ENCODE measurements at regions not wholly inside any gene's neighbourhood (a gene's known extent, or its start where the extent isn't known, plus 50 kb on each side); places are given as distances from the start of the nearest gene placed in this dataset.

DNA sequence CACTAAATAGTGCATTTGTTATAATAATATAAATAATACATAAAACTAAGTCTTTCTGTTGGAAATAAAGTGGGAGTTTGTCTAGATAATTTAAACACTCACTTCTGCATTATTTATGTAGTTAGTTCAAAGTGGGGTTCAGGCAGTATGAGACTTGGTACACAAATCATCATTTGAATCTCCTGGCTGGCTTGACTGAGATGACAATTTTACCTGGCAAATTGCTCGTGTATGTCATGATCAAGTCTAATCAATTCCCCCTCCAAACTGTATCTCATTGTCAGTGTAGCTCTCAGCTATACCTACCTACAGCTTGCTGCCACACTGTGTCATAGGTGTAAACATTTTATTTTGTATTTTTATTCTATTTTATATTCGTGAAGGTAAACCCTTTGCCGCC is 563.4 kb upstream of the TENM3 start:
- Histone ChIP-seq H3K9ac (ENCODE audit: low read length in 3 of 3) (no peak overlapping the region), H3K9me3 (ENCODE audit: control insufficient read depth in 2 of 3, insufficient read depth in 1 of 3, low read length in 3 of 3) (no peaks in the 10 kb centered on the region), H3K4me3 (ENCODE audit: low read length in 3 of 3) (no peak overlapping the region), H3K27me3 (ENCODE audit: control insufficient read depth, insufficient read depth, low read length) (no peaks in the 10 kb centered on the region), H3K36me3 (ENCODE audit: control insufficient read depth in 2 of 3, insufficient read depth in 3 of 3, low read length in 3 of 3) (no peaks in the 10 kb centered on the region), H3K4me1 (ENCODE audit: control insufficient read depth in 2 of 3, insufficient read depth in 2 of 3, low read depth in 1 of 3, low read length in 3 of 3) (no peaks in the 10 kb centered on the region), H3K27ac (ENCODE audit: low read depth in 2 of 2, low read length in 2 of 2) (no peak overlapping the region)
- DNase-seq (no peak), FAIRE-seq (no peak)
- intact Hi-C loops (cut with DNase I): no loop called here
- TF ChIP-seq CTCF (IDR thresholded peaks at IDR 0.05; ENCODE audit: borderline replicate concordance, extremely low read depth, insufficient read depth): no peak

GRCh38 chr4:181682367-181683047 is 560.7 kb upstream of the TENM3 start:
- FAIRE-seq: no peak

DNA sequence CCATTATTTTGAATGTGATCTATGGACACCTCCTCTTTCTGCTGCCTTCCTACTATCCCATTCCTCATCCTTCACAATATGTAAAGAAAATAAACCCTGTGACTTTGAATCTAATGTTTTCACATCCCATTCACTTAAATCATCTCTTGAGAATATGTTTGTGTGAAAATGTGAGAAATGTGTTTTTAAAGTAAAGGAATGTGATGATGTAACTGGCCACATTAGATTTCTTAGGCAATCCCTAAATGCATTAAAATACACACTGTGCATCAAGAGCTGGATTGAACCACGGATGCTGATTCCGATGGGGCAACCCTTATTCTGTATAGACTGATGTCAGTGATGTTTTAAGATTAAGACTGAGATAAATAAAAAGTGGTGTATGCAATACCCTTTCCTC is 558.9 kb upstream of the TENM3 start:
- intact Hi-C loops (cut with DNase I): no loop called here
- Histone ChIP-seq H3K27me3 (ENCODE audit: control insufficient read depth, insufficient read depth, low read length) (no peaks in the 10 kb centered on the region), H3K36me3 (ENCODE audit: control insufficient read depth in 2 of 3, insufficient read depth in 3 of 3, low read length in 3 of 3) (no peaks in the 10 kb centered on the region), H3K27ac (ENCODE audit: low read depth in 2 of 2, low read length in 2 of 2) (no peak overlapping the region), H3K4me3 (ENCODE audit: low read length in 3 of 3) (no peak overlapping the region), H3K4me1 (ENCODE audit: control insufficient read depth in 2 of 3, insufficient read depth in 2 of 3, low read depth in 1 of 3, low read length in 3 of 3) (no peaks in the 10 kb centered on the region), H3K9ac (ENCODE audit: low read length in 3 of 3) (no peak overlapping the region), H3K9me3 (ENCODE audit: control insufficient read depth in 2 of 3, insufficient read depth in 1 of 3, low read length in 3 of 3) (no peaks in the 10 kb centered on the region)
- TF ChIP-seq CTCF (IDR thresholded peaks at IDR 0.05; ENCODE audit: borderline replicate concordance, extremely low read depth, insufficient read depth): no peak
- no peak for FAIRE-seq
- DNase-seq: no peak

More at GRCh38 chr4:181682367-181683047, 560.7 kb upstream of the TENM3 start:
- H3K27ac ChIP-seq (ENCODE audit: low read depth in 2 of 2, low read length in 2 of 2): no peak overlapping the region
- no peak for TF ChIP-seq CTCF (IDR thresholded peaks at IDR 0.05; ENCODE audit: borderline replicate concordance, extremely low read depth, insufficient read depth)
- no peak overlapping the region for H3K4me3 ChIP-seq (ENCODE audit: low read length in 3 of 3)
- no peak overlapping the region for H3K9ac ChIP-seq (ENCODE audit: low read length in 3 of 3)
- no peaks in the 10 kb centered on the region for H3K4me1 ChIP-seq (ENCODE audit: control insufficient read depth in 2 of 3, insufficient read depth in 2 of 3, low read depth in 1 of 3, low read length in 3 of 3)
- H3K27me3 ChIP-seq (ENCODE audit: control insufficient read depth, insufficient read depth, low read length): no peaks in the 10 kb centered on the region
- intact Hi-C loops (cut with DNase I): no loop called here
- H3K9me3 ChIP-seq (ENCODE audit: control insufficient read depth in 2 of 3, insufficient read depth in 1 of 3, low read length in 3 of 3): no peaks in the 10 kb centered on the region
- no peak for DNase-seq
- H3K36me3 ChIP-seq (ENCODE audit: control insufficient read depth in 2 of 3, insufficient read depth in 3 of 3, low read length in 3 of 3): no peaks in the 10 kb centered on the region

DNA sequence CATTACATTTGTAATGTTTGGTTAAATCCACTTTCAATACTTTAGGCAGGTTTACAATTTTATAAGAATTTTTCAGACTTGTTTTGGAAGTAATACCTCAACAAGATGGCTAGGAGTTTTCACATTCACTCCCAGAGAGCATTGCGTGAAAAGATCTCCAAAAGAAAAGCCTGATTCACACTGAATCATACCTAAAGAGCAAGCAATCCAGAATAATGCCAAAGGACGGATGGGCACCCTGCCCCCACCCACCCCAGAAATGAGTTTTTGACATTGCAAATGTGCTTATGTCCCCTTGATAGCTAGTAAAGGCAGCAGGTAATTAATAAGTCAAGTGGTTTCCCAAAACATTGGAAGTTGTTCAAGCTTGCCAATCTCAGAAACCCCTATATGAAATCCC is 557.7 kb upstream of the TENM3 start:
- no peak for FAIRE-seq
- intact Hi-C loops (cut with DNase I): no loop called here
- no peaks in the 10 kb centered on the region for H3K27me3 ChIP-seq (ENCODE audit: control insufficient read depth, insufficient read depth, low read length)
- TF ChIP-seq CTCF (IDR thresholded peaks at IDR 0.05; ENCODE audit: borderline replicate concordance, extremely low read depth, insufficient read depth): no peak
- H3K4me3 ChIP-seq (ENCODE audit: low read length in 3 of 3): no peak overlapping the region
- no peaks in the 10 kb centered on the region for H3K9me3 ChIP-seq (ENCODE audit: control insufficient read depth in 2 of 3, insufficient read depth in 1 of 3, low read length in 3 of 3)
- H3K9ac ChIP-seq (ENCODE audit: low read length in 3 of 3): no peak overlapping the region
- no peak for DNase-seq
- no peak overlapping the region for H3K27ac ChIP-seq (ENCODE audit: low read depth in 2 of 2, low read length in 2 of 2)
- H3K36me3 ChIP-seq (ENCODE audit: control insufficient read depth in 2 of 3, insufficient read depth in 3 of 3, low read length in 3 of 3): no peaks in the 10 kb centered on the region
- no peaks in the 10 kb centered on the region for H3K4me1 ChIP-seq (ENCODE audit: control insufficient read depth in 2 of 3, insufficient read depth in 2 of 3, low read depth in 1 of 3, low read length in 3 of 3)

Data from kidney (tissue), 13 donors.